ENCODE measurements at regions not wholly inside any gene's neighbourhood (a gene's known extent, or its start where the extent isn't known, plus 50 kb on each side); places are given as distances from the start of the nearest gene placed in this dataset.
"Not testable (repeated sequence)": the region's sequence is repeated elsewhere in the genome, so short reads cannot be mapped to it uniquely, and the experiment has no call there.

DNA sequence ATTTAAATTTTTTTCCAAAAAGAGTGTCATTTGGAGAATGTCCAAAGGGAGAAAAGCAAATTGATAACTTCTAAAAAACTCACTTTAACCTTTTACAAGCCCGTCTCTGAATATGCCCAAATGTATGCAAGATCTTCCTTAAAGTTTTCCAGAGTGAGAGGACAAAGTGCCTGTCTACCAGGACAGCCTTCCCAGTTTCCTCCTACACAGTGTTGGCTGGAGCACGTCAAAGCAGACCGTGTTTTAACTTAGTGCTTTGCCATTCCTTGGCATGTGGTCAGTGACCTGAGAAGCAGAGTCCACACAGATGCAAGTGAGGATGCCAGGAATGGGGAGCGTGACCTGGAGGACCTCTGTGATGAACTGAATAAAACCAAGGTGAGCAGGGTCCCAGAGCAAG, 245.7 kb downstream of the FAM43A start:
- DNase-seq = no peak

DNA sequence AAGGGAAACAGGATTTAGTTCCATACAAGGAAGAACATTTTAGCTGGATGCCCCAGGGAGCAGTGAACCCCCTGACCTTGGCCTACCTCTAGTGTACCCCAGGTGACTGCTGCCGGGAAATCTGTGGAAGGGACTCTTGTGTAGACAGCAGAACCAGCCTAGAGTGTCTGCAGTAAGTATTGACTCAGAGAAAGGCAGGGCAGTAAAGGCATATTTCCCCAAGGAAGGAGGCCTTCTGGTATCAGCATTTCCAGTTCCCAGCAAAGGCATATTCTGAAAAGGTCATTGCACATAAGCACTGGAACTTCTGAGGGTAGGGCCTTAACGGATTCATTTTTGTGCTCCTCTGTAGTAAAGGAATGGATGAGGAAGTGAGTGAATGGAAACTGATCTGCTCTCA, 246.2 kb downstream of the FAM43A start:
- no peak for DNase-seq

DNA sequence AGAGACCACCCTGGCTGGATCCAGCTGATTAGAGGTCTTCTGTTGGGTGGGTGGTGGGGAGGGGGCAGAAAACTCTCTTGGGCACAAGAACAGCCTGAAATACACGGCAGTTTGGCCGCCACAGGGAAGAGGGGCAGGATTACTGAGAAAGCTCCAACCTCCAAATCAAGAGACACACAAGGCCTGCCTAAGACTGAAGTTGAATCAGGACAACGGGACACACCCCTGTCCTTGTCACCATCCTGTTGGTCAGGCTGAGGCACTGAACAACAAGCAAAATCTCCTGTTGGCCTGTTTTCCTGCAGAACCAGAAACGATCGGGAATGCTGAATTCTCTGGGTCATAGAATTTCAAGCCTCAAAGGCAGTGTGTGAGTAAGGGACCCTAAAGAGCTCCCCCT, 247.8 kb downstream of the FAM43A start:
- DNase-seq = no peak

DNA sequence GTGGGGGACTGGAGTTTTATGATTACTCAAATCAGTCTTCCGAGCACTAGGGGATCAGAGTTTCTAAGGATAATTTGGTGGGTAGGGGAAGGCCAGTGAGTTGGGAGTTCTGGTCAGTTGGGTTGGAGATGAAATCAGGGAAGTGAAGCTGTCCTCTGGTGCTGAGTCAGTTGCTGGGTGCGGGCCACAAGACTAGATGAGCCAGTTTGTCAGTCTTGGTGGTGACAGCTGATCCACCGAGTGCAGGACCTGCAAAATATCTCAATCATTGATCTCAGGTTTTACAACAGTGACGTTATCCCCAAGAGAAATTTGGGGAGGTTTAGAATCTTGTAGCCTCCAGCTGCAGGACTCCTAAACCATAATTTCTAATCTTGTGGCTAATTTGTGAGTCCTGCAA, 249.4 kb downstream of the FAM43A start:
- DNase-seq = no peak

DNA sequence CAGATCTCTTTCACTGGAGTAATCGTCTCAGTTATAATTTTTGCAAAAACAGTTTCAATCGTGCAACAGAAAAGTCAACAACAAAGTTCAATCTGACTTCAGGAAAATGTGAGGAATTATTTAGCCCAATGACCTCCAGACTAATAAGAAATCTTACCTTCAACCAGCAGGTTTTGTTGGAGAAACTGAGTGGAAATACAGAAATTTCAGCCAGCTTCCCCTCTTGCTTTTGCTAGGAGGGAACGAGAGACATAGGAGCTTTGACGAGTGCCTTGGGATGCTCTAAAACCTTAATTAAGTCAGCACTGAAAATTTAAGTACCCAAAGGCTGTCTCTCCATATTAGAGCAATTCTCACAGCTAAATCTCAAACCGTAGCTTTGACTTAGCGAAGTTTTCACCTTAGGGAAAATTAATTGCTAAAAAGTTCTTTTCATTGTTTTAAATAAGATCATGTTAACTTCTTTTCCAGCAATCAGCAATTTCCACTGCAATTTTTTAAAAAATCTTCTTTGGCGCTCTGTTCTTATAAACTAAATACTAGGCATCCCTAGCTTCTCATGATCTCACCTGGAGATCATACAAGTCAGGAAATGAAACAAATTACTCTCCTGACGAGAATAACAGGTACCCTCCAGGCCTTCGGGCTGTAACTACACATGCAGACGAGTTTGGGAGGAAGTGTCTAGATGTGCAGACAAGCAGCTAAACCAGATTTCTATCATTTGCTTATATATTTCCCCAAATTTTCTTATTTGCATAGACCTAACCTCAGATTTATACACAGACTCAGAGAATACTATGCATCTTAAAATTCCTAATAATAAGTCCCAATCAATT, 250.2 kb downstream of the FAM43A start:
- no peak for DNase-seq

DNA sequence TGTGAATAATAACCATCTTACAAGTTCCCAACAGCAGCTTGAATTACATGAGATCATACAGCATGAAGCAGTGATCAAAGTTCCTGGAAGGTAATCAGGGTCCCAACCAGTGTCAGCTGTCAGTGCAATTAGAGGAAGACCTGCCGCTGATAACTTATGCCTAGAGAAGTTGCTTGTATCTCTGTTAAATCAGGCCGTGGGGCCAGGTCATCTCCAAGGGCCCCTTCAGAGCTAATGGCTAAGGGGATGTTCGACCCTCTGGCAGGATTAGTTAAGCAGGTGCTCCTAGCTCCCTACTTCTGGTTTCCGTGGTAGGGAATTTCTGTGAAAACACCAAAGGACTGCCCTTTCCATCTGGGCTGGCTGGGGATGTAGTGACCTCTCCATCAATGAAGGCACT, 251.0 kb downstream of the FAM43A start:
- no peak for DNase-seq

DNA sequence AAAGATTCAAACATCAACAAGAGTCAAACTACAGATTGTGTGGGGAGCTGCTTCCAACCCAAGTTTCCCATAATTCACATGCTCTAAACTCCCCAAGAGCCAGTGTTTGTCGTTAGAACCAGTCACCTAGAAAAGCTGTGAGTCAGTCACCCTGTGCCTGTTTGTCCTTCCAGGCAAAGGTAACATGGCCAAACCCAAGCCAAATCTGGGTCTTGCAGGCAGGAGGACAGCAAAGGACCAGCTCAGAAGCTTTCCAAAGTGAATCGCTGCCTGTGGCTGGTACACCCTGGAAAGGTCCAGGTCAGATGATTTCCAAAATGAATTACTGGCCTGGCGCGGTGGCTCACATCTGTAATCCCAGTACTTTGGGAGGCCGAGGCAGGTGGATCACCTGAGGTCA, 251.5 kb downstream of the FAM43A start:
- no peak for DNase-seq

DNA sequence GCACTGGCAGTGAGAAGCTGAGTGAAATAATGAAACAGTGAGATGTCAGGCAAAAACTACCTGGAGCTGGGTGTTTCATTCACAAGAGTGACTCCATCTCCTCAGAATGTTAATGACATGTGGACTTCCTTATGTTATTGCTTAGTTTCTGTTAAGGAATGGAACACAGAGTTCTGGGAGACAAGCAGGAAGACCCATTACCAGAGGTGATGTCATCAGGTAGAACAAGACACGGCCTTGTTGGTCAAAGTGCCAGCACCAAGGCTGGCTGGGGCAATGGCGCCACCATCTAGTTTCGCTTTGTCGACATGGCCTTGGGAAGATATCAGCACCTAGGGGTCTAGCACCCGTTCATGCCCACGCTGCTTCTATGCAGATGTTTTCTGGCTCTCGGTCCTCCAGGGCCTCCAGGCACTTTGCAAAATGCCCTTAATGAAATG, 252.2 kb downstream of the FAM43A start:
- no peak for DNase-seq

DNA sequence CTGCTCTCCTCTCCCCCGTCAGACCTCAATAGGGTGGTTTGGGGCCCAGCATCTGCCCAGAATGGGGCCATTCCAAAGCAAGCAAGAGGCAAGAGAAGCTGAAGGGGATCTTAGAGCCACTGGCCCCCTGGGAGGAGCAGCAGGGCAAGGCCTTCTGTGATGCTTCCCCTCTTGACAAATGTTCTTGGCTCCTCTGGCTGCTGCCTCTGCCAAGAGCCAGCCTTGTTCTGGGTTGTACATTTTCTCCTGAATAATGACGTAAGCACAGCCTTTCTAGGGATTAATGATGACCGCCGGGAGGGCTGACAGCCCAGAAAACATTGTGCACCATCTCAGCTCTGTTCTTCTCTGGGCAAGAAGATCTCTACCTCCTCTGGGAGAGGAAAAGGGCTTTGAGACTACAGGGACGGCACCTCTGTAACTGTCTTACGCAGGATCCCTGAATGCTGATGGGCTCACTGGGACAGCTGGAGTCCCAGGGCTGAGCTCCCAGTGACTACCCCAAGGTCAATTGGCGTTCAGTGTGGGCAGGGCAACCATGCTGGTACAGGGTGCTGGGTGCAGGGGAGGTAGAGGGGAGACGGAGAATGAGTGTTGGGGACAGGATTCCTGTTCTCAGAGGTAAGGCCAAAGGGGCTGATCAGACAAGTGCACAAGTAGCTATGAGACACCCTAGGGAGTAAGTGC, 253.3 kb downstream of the FAM43A start:
- no peak for DNase-seq

DNA sequence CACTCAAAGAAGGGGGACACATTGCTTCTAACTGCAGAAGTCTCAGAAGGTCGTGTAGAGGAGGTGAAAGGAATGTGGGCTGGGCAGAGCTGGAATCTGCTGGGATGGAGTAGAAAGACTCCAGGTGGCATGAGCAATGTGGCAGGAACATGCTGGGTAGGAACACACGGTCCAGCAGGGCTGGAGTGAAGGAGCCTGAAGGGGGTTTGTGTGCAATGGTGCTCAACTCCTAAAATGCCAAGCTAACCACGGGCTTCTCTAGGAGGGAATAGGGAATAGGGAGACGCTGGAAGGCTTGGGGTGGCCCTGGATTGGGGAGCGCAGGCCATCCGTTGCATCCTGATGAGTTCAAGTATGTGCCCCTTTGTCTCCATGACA, 253.8 kb downstream of the FAM43A start:
- no peak for DNase-seq

DNA sequence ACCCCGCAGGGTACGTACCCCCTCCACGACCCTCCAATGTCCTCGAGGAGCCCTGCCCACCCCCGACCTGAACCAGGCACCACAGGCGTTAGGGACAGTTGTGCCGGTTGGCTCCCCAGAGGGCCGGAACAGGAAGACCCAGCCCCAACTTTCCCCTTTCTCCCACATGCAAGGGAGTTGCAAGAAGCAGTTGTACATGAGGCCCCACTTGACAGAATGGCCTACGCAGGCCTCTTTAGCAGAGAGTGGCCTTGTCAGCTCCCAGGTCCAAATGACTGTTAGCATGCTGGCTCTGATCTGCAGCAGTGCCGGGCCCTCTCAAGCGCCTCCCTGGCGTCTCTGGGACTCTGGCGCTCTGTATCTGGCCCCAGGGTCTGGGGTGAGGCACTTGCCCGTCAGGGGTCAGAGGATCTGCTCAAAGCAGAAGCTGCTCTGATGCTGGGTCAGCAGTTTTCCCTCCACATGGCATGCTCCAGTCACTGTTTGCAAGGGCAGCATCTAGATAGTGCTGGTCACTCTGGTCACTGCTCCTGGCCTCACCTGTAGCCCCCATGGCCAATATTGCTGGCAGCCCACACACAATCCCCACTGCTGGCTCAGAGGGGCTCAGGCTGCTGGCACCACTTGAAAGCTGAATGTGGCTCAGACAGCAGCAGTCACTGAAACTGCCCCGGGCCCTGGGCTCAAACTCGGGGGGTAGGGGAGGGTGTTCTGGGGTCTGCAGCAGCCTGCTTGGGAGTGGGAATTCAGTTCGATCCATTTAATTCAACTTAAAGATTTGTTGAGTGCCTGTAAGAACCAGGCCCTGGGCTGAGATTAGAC, 254.5 kb downstream of the FAM43A start:
- no peak for DNase-seq

DNA sequence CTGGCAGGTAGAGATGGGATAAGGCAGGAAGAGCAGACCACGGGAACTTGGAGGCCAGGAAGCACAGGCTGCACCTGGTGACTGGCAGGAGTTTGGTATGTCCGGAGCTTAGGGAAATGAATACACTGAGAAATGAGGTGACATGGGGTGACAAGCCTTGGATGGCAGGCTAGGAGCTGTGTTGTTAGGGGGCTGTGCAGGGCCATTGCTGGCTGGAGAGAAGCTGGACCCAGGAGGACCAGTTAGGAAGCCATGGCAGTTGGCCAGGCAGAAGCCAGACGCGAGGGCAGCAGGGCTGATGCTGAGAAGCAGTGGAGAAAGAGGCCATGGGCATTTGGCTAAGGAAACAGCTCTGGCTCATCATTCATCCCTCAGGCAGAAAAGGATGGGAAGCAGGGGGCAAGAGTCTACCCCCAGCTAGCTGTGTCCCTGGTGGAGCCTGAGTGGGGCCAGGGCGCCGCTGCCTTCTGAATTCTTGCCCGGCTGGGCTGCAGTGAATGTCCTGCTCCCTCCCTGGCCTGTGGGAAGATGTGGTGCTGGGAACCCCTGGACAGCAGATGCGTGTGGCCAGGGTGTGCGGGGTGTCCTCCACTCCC, 255.8 kb downstream of the FAM43A start:
- DNase-seq = no peak

DNA sequence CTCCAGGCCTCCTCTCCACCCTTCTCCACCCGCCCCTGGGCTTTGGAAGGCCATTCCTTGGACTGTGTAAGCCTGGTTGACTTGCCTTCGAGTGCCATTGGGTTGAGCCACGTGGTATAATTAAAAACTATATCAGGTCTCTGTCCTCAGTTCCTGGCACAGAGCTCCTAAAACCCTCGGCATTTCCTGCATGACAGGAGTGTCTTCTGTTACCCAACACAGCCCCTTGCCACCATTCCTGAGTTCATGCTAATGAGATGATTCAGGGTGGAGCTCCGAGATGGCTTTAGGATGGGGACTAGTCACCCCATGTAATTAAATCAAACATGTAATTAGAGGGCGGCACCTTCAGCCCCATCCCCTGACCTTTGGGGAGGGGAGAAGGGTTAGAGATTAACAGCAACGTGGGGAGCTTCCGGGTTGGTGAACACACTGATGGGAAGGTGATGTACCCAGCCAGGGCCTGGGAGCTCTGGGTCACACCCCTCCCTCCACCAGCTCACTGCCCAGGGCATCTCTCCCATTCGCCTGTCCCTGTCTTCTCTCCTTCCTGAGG, 256.4 kb downstream of the FAM43A start:
- DNase-seq = no peak

DNA sequence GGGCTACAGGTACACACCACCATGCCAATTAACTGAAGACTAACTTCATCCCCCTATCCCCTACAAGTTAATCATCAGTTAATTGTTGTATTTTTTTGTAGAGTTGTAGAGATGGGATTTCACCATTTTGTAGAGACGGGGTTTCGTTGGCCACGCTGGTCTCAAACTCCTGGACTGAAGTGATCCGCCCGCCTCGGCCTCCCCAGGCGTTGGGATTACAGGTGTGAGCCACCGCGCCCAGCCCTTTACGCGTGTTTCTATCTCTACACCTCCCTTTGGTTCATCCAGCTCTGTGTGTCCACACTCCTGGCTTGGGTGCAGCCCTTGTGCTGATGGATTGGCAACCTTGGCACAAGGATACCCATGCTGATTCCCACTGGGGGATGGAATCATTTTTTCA, 258.8 kb downstream of the FAM43A start:
- DNase-seq = no peak

DNA sequence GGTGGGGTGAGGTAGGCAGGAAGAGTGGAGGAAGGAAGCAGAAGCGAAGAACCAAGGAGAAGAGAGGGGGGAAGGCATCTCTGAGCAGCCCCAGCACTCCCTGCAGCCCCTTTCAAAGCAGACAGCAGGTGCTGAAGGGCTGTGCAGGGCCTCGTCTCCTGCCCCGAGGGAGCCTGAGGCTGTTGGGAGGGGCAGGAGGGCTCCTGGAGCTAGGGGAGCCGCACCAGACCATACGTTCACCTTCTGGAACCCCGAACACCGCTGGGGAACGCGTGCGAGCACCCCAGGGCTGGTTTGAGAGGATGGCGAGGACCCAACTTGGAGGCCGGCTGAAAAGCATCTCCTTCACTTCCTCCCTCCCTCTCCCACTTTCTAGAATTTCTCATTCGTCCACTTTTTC, 259.8 kb downstream of the FAM43A start:
- no peak for DNase-seq

DNA sequence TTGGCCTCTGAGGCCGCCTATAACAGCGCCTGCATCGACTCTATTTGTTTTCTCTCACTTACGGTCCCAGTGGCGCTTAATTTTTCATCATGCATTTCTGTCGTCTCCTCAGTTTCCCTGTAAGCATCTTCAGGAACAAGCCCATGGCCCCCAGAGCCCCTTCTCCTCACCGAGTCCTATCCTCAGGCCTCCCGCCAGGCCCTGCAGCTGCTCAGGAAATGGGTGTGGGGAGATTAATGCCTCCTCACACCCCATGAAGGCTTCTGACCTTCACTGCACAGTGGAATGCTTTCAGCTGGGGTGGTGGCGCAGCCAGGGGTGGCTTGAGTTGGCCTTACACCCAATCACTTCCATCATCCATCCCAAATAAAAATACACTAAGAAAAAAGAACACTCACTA, 260.4 kb downstream of the FAM43A start:
- no peak for DNase-seq

DNA sequence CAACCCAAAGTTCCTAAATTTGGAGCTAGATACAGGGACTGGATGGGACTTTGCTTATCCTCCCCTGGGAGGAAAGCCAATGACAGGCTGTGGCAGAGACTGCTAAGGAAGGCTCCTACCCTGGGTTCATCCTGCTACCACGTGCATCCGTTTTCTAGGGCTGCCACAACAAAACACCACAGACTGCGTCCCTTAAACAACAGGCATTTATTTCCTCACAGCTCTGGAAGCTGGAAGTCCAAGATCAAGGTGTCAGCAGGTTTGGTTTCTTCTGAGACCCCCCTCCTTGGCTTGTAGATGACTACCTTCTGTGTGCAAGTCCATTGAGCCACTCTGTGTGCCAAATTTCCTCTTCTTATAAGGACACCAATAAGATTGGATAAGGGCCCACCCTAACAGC, 263.9 kb downstream of the FAM43A start:
- no peak for DNase-seq

DNA sequence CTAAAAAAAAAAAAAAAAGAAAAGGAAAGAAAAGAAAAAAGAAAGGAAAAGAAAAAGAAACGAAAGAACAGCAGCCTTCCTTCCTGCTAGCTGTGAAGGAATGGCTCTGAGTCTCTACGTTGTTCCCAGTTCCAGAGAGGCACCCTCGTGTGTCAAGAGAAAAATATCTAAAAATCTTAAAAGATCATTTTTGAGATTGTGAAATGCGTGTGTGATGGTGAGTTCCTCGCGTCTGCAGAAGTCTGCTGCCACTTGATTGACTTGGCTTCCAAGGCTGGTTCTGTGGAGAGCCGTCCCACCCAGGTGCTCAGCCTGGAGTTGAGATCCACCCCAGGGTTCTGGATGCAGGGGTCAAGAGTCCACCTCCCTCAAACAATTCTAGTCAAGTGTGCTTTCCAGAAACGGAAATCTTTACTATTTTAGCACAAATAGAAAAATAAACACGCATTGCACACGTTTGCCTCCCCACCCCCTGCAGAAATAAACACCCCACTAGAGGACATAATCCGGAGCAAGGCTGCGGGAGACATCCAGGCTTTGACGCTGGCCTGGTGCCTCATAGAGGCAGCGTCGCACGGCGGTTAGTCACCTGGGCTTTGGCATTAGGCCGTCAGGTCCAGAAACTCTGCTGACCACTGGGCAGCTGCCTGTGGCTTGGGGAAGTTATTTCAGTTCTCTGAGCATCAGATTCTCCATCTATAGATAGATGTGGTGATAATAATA, 265.4 kb downstream of the FAM43A start:
- DNase-seq = no peak

DNA sequence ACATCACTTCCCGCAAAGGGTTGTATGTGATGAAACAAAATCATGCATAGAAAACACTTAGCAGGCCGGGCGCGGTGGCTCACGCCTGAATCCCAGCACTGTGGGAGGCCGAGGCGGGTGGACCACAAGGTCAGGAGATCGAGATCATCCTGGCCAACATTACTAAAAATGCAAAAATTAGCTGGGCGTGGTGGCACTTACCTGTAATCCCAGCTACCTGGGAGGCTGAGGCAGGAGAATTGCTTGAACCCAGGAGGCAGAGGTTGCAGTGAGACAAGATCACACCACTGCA, 265.9 kb downstream of the FAM43A start:
- DNase-seq = not testable (repeated sequence)

DNA sequence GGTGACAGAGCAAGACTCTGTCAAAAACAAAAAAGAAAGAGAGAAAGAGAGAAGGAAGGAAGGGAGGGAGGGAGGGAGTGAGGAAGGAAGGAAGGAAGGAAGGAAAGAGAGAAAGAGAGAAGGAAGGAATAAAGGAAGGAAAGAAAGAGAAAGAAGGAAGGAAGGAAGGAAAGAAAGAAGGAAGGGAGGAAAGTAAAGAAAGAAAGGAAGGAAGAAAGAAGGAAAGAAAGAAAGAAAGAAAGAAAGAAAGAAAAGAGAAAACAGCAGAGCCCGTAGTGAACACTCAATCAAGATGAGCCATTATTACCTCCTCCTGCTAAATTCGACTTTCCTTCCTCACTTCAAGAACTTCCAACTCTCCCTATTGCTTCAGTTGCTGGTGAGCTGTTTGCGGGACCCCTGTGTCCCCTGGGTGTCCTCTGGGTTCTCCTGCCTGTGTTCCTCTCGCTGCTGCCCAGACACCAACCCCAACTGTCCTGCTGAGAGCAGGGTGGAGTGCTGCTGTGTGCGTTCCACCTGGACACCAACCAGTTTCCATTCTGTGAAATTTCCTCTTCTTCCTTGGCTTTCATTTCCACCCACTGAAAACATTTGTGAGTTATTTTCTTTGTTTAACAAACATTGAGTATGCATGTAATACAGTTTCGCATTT, 266.4 kb downstream of the FAM43A start:
- DNase-seq = no peak

DNA sequence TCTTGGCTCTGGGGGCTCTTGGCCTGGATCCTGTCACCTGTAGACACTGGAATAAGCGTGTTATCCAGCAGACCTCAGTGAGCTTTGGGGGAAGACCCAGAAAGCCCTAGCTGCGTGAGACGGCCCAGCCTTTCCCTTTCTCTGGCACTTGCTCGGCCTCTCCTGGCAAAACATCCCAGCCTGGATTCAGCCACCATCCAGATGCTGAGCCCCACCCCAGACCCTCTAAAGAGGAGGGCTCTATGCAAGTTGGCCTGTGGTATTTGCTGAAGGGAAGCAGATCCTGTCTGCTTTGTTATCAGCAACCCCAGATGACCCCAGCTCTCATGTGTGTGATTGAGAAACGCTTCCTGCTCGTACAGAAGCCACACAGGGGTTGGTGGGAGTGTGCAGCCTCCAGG, 267.2 kb downstream of the FAM43A start:
- DNase-seq = no peak

DNA sequence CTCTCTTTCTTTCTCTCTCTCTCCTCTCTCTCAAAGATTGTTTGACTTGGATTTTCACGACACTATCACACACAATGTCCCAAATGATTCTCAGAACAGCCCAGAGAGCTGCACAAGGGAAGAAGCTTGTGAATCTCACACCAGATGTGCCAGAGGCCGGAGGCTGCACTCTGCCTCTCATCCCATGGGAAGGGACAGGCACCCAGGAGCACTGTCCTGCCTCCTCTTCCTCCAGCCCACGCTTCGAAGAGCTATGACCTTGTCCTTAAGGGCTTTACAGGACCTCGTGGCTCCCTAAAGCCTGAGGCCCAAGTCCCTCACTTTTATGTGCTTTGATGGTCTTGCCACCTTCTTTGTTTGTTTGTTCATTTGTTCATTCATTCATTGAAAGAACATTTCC, 267.6 kb downstream of the FAM43A start:
- no peak for DNase-seq

Data from NCI-H345 (cell line).